Kidney tubule cell (primary cell): ENCODE measurements at regions not wholly inside any gene's neighbourhood (a gene's known extent, or its start where the extent isn't known, plus 50 kb on each side); places are given as distances from the start of the nearest gene placed in this dataset.

Experiments
- DNase-seq: peaks from one replicate; pipeline ENCODE4 v3.0.0-alpha.2; 2018; ENCODE audit warnings: low spot score

GRCh38 chr16:35642322-35642835, 2183.0 kb downstream of the TP53TG3F start:
- DNase-seq, result no peak

GRCh38 chr16:35651841-35652240, 2192.4 kb downstream of the TP53TG3F start:
- DNase-seq, result no peak

GRCh38 chr16:35664091-35664693, 2204.8 kb downstream of the TP53TG3F start:
- no peak for DNase-seq

GRCh38 chr16:35685085-35685484, 2225.7 kb downstream of the TP53TG3F start:
- no peak for DNase-seq

- DNase-seq, result no peak
These were observed 2227.2 kb downstream of the TP53TG3F start for GRCh38 chr16:35686595-35686994.

GRCh38 chr16:35687071-35687470, 2227.7 kb downstream of the TP53TG3F start:
- DNase-seq, result no peak

- no peak for DNase-seq
These were observed 2228.4 kb downstream of the TP53TG3F start for GRCh38 chr16:35687781-35688180.

GRCh38 chr16:35689764-35690163, 2230.4 kb downstream of the TP53TG3F start:
- DNase-seq, result no peak

- no peak for DNase-seq
These were observed 2231.0 kb downstream of the TP53TG3F start for GRCh38 chr16:35690413-35690812.

GRCh38 chr16:35691057-35691456, 2231.6 kb downstream of the TP53TG3F start:
- DNase-seq, result no peak

GRCh38 chr16:35692824-35693223, 2233.4 kb downstream of the TP53TG3F start:
- no peak for DNase-seq

GRCh38 chr16:35706901-35707300, 2247.5 kb downstream of the TP53TG3F start:
- no peak for DNase-seq

- DNase-seq, result no peak
These were observed 2252.0 kb downstream of the TP53TG3F start for GRCh38 chr16:35711435-35711834.

- no peak for DNase-seq
These were observed 2252.5 kb downstream of the TP53TG3F start for GRCh38 chr16:35711958-35712357.

- DNase-seq, result no peak
These were observed 2254.6 kb downstream of the TP53TG3F start for GRCh38 chr16:35713762-35714650.

GRCh38 chr16:35714665-35715064, 2255.3 kb downstream of the TP53TG3F start:
- DNase-seq, result no peak

- DNase-seq, result no peak
These were observed 2265.1 kb downstream of the TP53TG3F start for GRCh38 chr16:35724551-35724950.

- no peak for DNase-seq
These were observed 2266.5 kb downstream of the TP53TG3F start for GRCh38 chr16:35725949-35726348.

GRCh38 chr16:35730251-35730650, 2270.8 kb downstream of the TP53TG3F start:
- no peak for DNase-seq

GRCh38 chr16:35731341-35732040, 2272.1 kb downstream of the TP53TG3F start:
- DNase-seq, result no peak

GRCh38 chr16:35732046-35732810, 2272.8 kb downstream of the TP53TG3F start:
- DNase-seq, result no peak
